Ishikawa (cell line): ENCODE measurements at regions not wholly inside any gene's neighbourhood (a gene's known extent, or its start where the extent isn't known, plus 50 kb on each side); places are given as distances from the start of the nearest gene placed in this dataset.

Source experiments
- CEBPB ChIP-seq: IDR thresholded peaks from 2 replicates; pipeline ENCODE4 v1.6.1; 2012
- CREB1 ChIP-seq: IDR thresholded peaks from 2 replicates; pipeline ENCODE4 v1.6.1; 2012; ENCODE audit warnings: low read depth
- EGR1 ChIP-seq: IDR thresholded peaks from 2 replicates; pipeline ENCODE4 v1.6.1; 2012
- EP300 ChIP-seq: IDR thresholded peaks from 2 replicates; pipeline ENCODE4 v1.6.1; 2012; ENCODE audit warnings: borderline replicate concordance
- FOXM1 ChIP-seq: IDR thresholded peaks from 2 replicates; pipeline ENCODE4 v1.6.1; 2012; ENCODE audit warnings: low read depth, borderline replicate concordance
- NFIC ChIP-seq: IDR thresholded peaks from 2 replicates; pipeline ENCODE4 v1.6.1; 2012
- RAD21 ChIP-seq: IDR thresholded peaks from 2 replicates; pipeline ENCODE4 v1.6.1; 2012; ENCODE audit warnings: low read depth
- REST ChIP-seq: IDR thresholded peaks from 2 replicates; pipeline ENCODE4 v1.6.1; 2012; ENCODE audit warnings: low read depth, mild to moderate bottlenecking
- TAF1 ChIP-seq: IDR thresholded peaks from 2 replicates; pipeline ENCODE4 v1.6.1; 2012; ENCODE audit warnings: low read depth, mild to moderate bottlenecking
- TCF12 ChIP-seq: IDR thresholded peaks from 2 replicates; pipeline ENCODE4 v1.6.1; 2012; ENCODE audit warnings: low read depth
- TEAD4 ChIP-seq: IDR thresholded peaks from 2 replicates; pipeline ENCODE4 v1.6.1; 2012
- YY1 ChIP-seq: IDR thresholded peaks from 2 replicates; pipeline ENCODE4 v1.6.1; 2012; ENCODE audit warnings: low read depth
- ZBTB7A ChIP-seq: IDR thresholded peaks from 2 replicates; pipeline ENCODE4 v1.6.1; 2012; ENCODE audit warnings: low read depth
- TF ChIP-seq, protein P1 (sequence below): IDR thresholded peaks from 2 replicates; pipeline ENCODE4 v1.6.1; 2012
- TF ChIP-seq, protein P2 (sequence below): IDR thresholded peaks from 2 replicates; pipeline ENCODE4 v1.6.1; 2012

GRCh38 chr6:14520029-14520428, 402.5 kb downstream of the CD83 start:
- TF ChIP-seq FOXM1 (no peak), TCF12 (no peak), EP300 (no peak), YY1 (no peak), RAD21 (no peak), TAF1 (no peak), ZBTB7A (no peak), TEAD4 (no peak), CREB1 (no peak), REST (no peak), CEBPB (no peak), EGR1 (no peak), NFIC (no peak)
- TF ChIP-seq, protein P1, sequence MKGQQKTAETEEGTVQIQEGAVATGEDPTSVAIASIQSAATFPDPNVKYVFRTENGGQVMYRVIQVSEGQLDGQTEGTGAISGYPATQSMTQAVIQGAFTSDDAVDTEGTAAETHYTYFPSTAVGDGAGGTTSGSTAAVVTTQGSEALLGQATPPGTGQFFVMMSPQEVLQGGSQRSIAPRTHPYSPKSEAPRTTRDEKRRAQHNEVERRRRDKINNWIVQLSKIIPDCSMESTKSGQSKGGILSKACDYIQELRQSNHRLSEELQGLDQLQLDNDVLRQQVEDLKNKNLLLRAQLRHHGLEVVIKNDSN: no peak
- TF ChIP-seq, protein P2, sequence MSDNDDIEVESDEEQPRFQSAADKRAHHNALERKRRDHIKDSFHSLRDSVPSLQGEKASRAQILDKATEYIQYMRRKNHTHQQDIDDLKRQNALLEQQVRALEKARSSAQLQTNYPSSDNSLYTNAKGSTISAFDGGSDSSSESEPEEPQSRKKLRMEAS: no peak

- no peak for TF ChIP-seq FOXM1
- TF ChIP-seq, protein P1: no peak
Observed at GRCh38 chr6:14520536-14520935, 403.0 kb downstream of the CD83 start.

DNA sequence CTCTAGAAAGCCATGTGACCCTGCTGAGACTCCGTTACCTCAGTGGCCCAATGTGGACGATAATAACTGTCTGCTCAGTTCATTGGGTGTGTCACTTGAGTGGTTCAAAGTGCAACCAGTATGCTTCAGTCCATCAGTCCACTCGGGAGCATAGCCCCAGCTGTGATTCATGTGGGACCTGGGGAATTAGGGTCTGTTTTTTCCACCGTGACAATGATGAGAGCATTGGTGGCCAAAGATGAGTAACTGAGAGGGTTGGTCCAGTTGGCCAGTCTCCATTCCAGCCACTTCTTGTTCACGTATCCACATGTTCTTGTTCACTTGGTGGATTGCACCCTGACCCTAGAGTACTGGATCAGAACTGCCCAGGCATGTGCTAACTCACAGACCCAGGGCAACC, 403.6 kb downstream of the CD83 start:
- TF ChIP-seq EP300 (no peak), TAF1 (no peak), TEAD4 (no peak), YY1 (no peak), RAD21 (no peak), NFIC (no peak), CEBPB (no peak), EGR1 (no peak), REST (no peak), FOXM1 (no peak), CREB1 (no peak)
- TF ChIP-seq, protein P2: no peak
- TF ChIP-seq, protein P1: no peak

DNA sequence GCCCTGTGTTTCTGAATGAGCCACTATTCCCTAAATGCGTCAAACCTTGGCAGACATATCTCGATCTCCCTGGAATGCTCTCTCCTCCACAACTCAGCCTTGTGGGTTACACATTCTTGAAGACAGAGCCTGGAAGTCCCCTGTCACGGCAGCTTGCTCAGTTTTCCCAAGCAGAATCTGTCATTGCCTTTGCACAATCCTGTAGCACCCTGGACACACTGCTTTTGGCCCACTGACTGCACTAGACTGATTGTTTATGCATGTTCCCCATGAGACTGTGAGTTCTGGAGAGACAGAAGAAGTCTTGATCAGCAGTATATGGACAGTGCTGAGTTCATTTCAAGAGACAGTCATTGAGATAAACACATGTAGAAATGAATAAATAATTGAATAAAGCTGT, 406.7 kb downstream of the CD83 start:
- TF ChIP-seq TAF1 (no peak), FOXM1 (no peak), CREB1 (no peak), EGR1 (no peak), YY1 (no peak), RAD21 (no peak), EP300 (no peak), CEBPB (no peak), TEAD4 (no peak), NFIC (no peak), ZBTB7A (no peak), TCF12 (no peak), REST (no peak)
- TF ChIP-seq, protein P2: no peak
- TF ChIP-seq, protein P1: no peak
